ENCODE measurements at regions not wholly inside any gene's neighbourhood (a gene's known extent, or its start where the extent isn't known, plus 50 kb on each side); places are given as distances from the start of the nearest gene placed in this dataset.
"Not testable (repeated sequence)": the region's sequence is repeated elsewhere in the genome, so short reads cannot be mapped to it uniquely, and the experiment has no call there.

GRCh38 chr7:19351341-19352304 lies 206.4 kb upstream of the FERD3L start:
- Histone ChIP-seq H3K36me3 (replicated peaks in 1 of 2; ENCODE audit: control insufficient read depth in 1 of 2, insufficient read depth in 2 of 2, low read length in 2 of 2) (no peaks in the 10 kb centered on the region), H3K79me2 (ENCODE audit: insufficient read depth, low read length) (no peaks in the 10 kb centered on the region), H3K27ac (ENCODE audit: low read depth in 1 of 2, low read length in 2 of 2) (no peak overlapping the region), H3K9me3 (replicated peaks in 1 of 2; ENCODE audit: control insufficient read depth in 1 of 2, insufficient read depth in 1 of 2, low read length in 2 of 2) (no peaks in the 10 kb centered on the region), H3K4me3 (replicated peaks in 1 of 3; ENCODE audit: low read depth in 2 of 3, low read length in 3 of 3) (no peak overlapping the region), H2AFZ (ENCODE audit: insufficient read depth, low read depth, low read length, poor library complexity, severe bottlenecking) (no peak overlapping the region), H4K20me1 (ENCODE audit: insufficient read depth, low read length) (no peaks in the 10 kb centered on the region), H3K27me3 (ENCODE audit: control insufficient read depth in 2 of 2, insufficient read depth in 2 of 2, low read length in 2 of 2) (no peaks in the 10 kb centered on the region), H3K4me2 (replicated peaks; ENCODE audit: extremely low read depth, low read length, poor library complexity, severe bottlenecking) (no peak overlapping the region), H3K9ac (ENCODE audit: insufficient read depth, low read length, poor library complexity, severe bottlenecking) (no peak overlapping the region), H3K4me1 (ENCODE audit: control insufficient read depth in 1 of 2, insufficient read depth in 2 of 2, low read length in 2 of 2) (no peaks in the 10 kb centered on the region)
- DNase-seq = no peak
- no peak overlapping the region for H3K27ac Mint-ChIP-seq
- H3K4me3 Mint-ChIP-seq = no peak overlapping the region
- H3K27me3 Mint-ChIP-seq (ENCODE audit: low read depth in 3 of 3) = peaks cover 0 to 1% (median 0%) of the 10 kb centered on the region in 3 donors
- intact Hi-C loops (cut with micrococcal nuclease) = no loop called here
- no peak for TF ChIP-seq CTCF (IDR thresholded peaks at IDR 0.05)
- H3K9me3 Mint-ChIP-seq = peaks cover 0 to 7% (median 0%) of the 10 kb centered on the region in 7 donors
- no CpG with 5 or more reads among the region's 4 CpGs for WGBS (ENCODE audit: insufficient coverage)
- H3K36me3 Mint-ChIP-seq = no peaks in the 10 kb centered on the region
- no peaks in the 10 kb centered on the region for H3K4me1 Mint-ChIP-seq

GRCh38 chr7:19339512-19339911 lies 194.3 kb upstream of the FERD3L start:
- Histone ChIP-seq H3K36me3 (replicated peaks in 1 of 2; ENCODE audit: control insufficient read depth in 1 of 2, insufficient read depth in 2 of 2, low read length in 2 of 2) (no peaks in the 10 kb centered on the region), H3K9ac (ENCODE audit: insufficient read depth, low read length, poor library complexity, severe bottlenecking) (no peak overlapping the region), H3K27ac (ENCODE audit: low read depth in 1 of 2, low read length in 2 of 2) (no peak overlapping the region), H3K4me3 (replicated peaks in 1 of 3; ENCODE audit: low read depth in 2 of 3, low read length in 3 of 3) (no peak overlapping the region), H4K20me1 (ENCODE audit: insufficient read depth, low read length) (no peaks in the 10 kb centered on the region), H3K27me3 (ENCODE audit: control insufficient read depth in 2 of 2, insufficient read depth in 2 of 2, low read length in 2 of 2) (no peaks in the 10 kb centered on the region), H3K4me1 (ENCODE audit: control insufficient read depth in 1 of 2, insufficient read depth in 2 of 2, low read length in 2 of 2) (no peaks in the 10 kb centered on the region), H3K79me2 (ENCODE audit: insufficient read depth, low read length) (no peaks in the 10 kb centered on the region), H2AFZ (ENCODE audit: insufficient read depth, low read depth, low read length, poor library complexity, severe bottlenecking) (no peak overlapping the region), H3K9me3 (replicated peaks in 1 of 2; ENCODE audit: control insufficient read depth in 1 of 2, insufficient read depth in 1 of 2, low read length in 2 of 2) (peaks cover 0 to 14% of the 10 kb centered on the region in 2 donors), H3K4me2 (replicated peaks; ENCODE audit: extremely low read depth, low read length, poor library complexity, severe bottlenecking) (no peak overlapping the region)
- no peak overlapping the region for H3K27ac Mint-ChIP-seq
- H3K9me3 Mint-ChIP-seq = peaks cover 2 to 9% (median 7%) of the 10 kb centered on the region in 7 donors
- no peak for TF ChIP-seq CTCF (IDR thresholded peaks at IDR 0.05)
- WGBS (ENCODE audit: insufficient coverage) = 95% methylated on average over 10 of the region's 11 CpGs
- peaks cover 0 to 2% (median 0%) of the 10 kb centered on the region in 3 donors for H3K27me3 Mint-ChIP-seq (ENCODE audit: low read depth in 3 of 3)
- no peaks in the 10 kb centered on the region for H3K36me3 Mint-ChIP-seq
- DNase-seq = no peak
- intact Hi-C loops (cut with micrococcal nuclease) = no loop called here
- H3K4me1 Mint-ChIP-seq = no peaks in the 10 kb centered on the region
- no peak overlapping the region for H3K4me3 Mint-ChIP-seq

- H3K4me1 ChIP-seq (ENCODE audit: control insufficient read depth in 1 of 2, insufficient read depth in 2 of 2, low read length in 2 of 2); H3K36me3 ChIP-seq (replicated peaks in 1 of 2; ENCODE audit: control insufficient read depth in 1 of 2, insufficient read depth in 2 of 2, low read length in 2 of 2); H3K9me3 Mint-ChIP-seq; H4K20me1 ChIP-seq (ENCODE audit: insufficient read depth, low read length); H2AFZ ChIP-seq (ENCODE audit: insufficient read depth, low read depth, low read length, poor library complexity, severe bottlenecking); intact Hi-C loops (cut with micrococcal nuclease); H3K27me3 ChIP-seq (ENCODE audit: control insufficient read depth in 2 of 2, insufficient read depth in 2 of 2, low read length in 2 of 2); H3K27ac Mint-ChIP-seq; H3K4me1 Mint-ChIP-seq; H3K4me3 ChIP-seq (replicated peaks in 1 of 3; ENCODE audit: low read depth in 2 of 3, low read length in 3 of 3); H3K27me3 Mint-ChIP-seq (ENCODE audit: low read depth in 3 of 3); H3K27ac ChIP-seq (ENCODE audit: low read depth in 1 of 2, low read length in 2 of 2); H3K36me3 Mint-ChIP-seq; H3K79me2 ChIP-seq (ENCODE audit: insufficient read depth, low read length); DNase-seq; H3K4me2 ChIP-seq (replicated peaks; ENCODE audit: extremely low read depth, low read length, poor library complexity, severe bottlenecking); H3K9ac ChIP-seq (ENCODE audit: insufficient read depth, low read length, poor library complexity, severe bottlenecking); H3K4me3 Mint-ChIP-seq: not testable (repeated sequence)
- peaks cover 0 to 14% of the 10 kb centered on the region in 2 donors for H3K9me3 ChIP-seq (replicated peaks in 1 of 2; ENCODE audit: control insufficient read depth in 1 of 2, insufficient read depth in 1 of 2, low read length in 2 of 2)
- no CpG with 5 or more reads among the region's 3 CpGs for WGBS (ENCODE audit: insufficient coverage)
These were observed 193.3 kb upstream of the FERD3L start for GRCh38 chr7:19338512-19338911.

Measured in CD14-positive monocyte (primary cell).